Body of pancreas (tissue), 4 donors: ENCODE measurements at regions not wholly inside any gene's neighbourhood (a gene's known extent, or its start where the extent isn't known, plus 50 kb on each side); places are given as distances from the start of the nearest gene placed in this dataset.

Source experiments
- ATAC-seq: fragments of 150-250 bp; one replicate; pipeline ENCODE4 v1.9.1; 2016
- DNase-seq, 4 donors: peaks; one replicate each; pipeline ENCODE4 v3.0.0-alpha.2; 2019
- H3K27ac ChIP-seq, 4 donors: fragments of 200-600 bp; sonication (generic); 1 replicate in 3 of 4; 2 replicates in 1 of 4; pipeline versions ENCODE4 v1.5.1 to v1.6.1; 2016 to 2019; ENCODE audit warnings: mild to moderate bottlenecking in 1 of 4, mixed read lengths in 1 of 4, moderate library complexity in 1 of 4
- H3K27me3 ChIP-seq, 2 donors: fragments of 200-600 bp; sonication (generic); one replicate each; pipeline ENCODE4 v1.6.0; 2016; ENCODE audit warnings: mild to moderate bottlenecking in 1 of 2
- H3K36me3 ChIP-seq, 2 donors: fragments of 200-600 bp; sonication (generic); replicated peaks in 1 of 2; 2 replicates each; pipeline ENCODE4 v1.5.1; 2016; ENCODE audit warnings: low read depth in 2 of 2; ENCODE audit not compliant: insufficient read depth in 1 of 2
- H3K4me1 ChIP-seq: fragments of 200-600 bp; sonication (generic); one replicate; pipeline ENCODE4 v1.6.0; 2016
- H3K4me3 ChIP-seq, 2 donors: fragments of 200-600 bp; sonication (generic); 1 replicate in 1 of 2; 2 replicates in 1 of 2; pipeline ENCODE4 v1.5.1; 2016 to 2019
- H3K9me3 ChIP-seq, 3 donors: fragments of 200-600 bp; sonication (generic); 1 replicate in 2 of 3; 2 replicates in 1 of 3; pipeline ENCODE4 v1.5.1; 2016
- CTCF ChIP-seq, 7 experiments: fragments of 450-650 bp in 4 of 7; fragments of 200-600 bp in 3 of 7; sonication (generic) in 3 of 7; IDR thresholded peaks; one replicate each; pipeline ENCODE4 v1.5.1; 2016 to 2019; ENCODE audit warnings: antibody characterized with exemption in 7 of 7
- POLR2A ChIP-seq, 3 donors: fragments of 450-650 bp; IDR thresholded peaks; one replicate each; pipeline ENCODE4 v1.6.1; 2016; ENCODE audit warnings: antibody characterized with exemption in 3 of 3, mild to moderate bottlenecking in 2 of 3
- WGBS, 2 donors: methylation state at CpG; one replicate each; pipeline ENCODE4 v1.1.5; 2017; 5-methylcytosine and 5-hydroxymethylcytosine counted together
- intact Hi-C: fragments of 100-400 bp; cut with DNase I; formaldehyde crosslinking; loops from one replicate; pipeline ENCODE4 v1.15.1; 2023

DNA sequence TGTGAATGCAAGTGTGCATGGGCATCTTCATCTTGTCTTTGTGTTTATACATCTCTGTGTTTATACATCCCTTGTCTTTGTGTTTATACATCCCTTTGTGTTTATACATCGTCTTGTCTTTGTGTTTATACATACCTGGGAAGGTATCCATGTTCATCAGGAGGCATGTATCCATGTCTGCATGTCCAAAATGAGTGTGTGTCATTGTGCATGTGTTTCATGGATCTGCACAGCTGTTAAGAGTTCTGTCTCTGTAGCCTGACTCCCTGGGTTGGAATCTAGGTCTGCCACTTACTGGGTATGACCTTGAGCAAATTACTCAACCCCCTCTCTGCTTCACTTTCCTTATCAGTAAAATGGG lies 50.1 kb upstream of the SIRPA start:
- Histone ChIP-seq H3K9me3 (no peaks in the 10 kb centered on the region), H3K27me3 (no peaks in the 10 kb centered on the region), H3K27ac (no peak overlapping the region), H3K4me1 (no peaks in the 10 kb centered on the region), H3K36me3 (no peaks in the 10 kb centered on the region), H3K4me3 (no peak overlapping the region)
- ATAC-seq (no peak), DNase-seq (no peak)
- TF ChIP-seq POLR2A (IDR thresholded peaks at IDR 0.05) (no peak), CTCF (IDR thresholded peaks at IDR 0.05) (no peak)
- WGBS, 2 donors: 14 to 28% methylated on average over 1 of the region's 1 CpG
- intact Hi-C loops: no loop called here

- H3K9me3 ChIP-seq: no peaks in the 10 kb centered on the region
- WGBS, 2 donors: 21 to 28% methylated on average over 10 of the region's 10 CpGs
- H3K36me3 ChIP-seq: no peaks in the 10 kb centered on the region
- TF ChIP-seq CTCF (IDR thresholded peaks at IDR 0.05): no peak
- no peak for TF ChIP-seq POLR2A (IDR thresholded peaks at IDR 0.05)
- no peak for ATAC-seq
- no peaks in the 10 kb centered on the region for H3K27me3 ChIP-seq
- H3K4me3 ChIP-seq: no peak overlapping the region
- H3K27ac ChIP-seq: peak overlapping the region in 1 of 4 donors; percentile 19
- peak in 1 of 4 donors; percentile 76 for DNase-seq
- intact Hi-C loops: no loop called here
- no peaks in the 10 kb centered on the region for H3K4me1 ChIP-seq
These were observed 50.7 kb upstream of the SIRPA start for GRCh38 chr20:1844325-1845162.

- no peak overlapping the region for H3K27ac ChIP-seq
- H3K9me3 ChIP-seq: no peaks in the 10 kb centered on the region
- no peaks in the 10 kb centered on the region for H3K4me1 ChIP-seq
- H3K27me3 ChIP-seq: no peaks in the 10 kb centered on the region
- intact Hi-C loops: no loop called here
- ATAC-seq: no peak
- TF ChIP-seq CTCF (IDR thresholded peaks at IDR 0.05) (no peak), POLR2A (IDR thresholded peaks at IDR 0.05) (no peak)
- WGBS, 2 donors: 76 to 79% methylated on average over 7 of the region's 7 CpGs
- DNase-seq: no peak
- H3K36me3 ChIP-seq: no peaks in the 10 kb centered on the region
- no peak overlapping the region for H3K4me3 ChIP-seq
These were observed 52.9 kb upstream of the SIRPA start for GRCh38 chr20:1842281-1842680.

DNA sequence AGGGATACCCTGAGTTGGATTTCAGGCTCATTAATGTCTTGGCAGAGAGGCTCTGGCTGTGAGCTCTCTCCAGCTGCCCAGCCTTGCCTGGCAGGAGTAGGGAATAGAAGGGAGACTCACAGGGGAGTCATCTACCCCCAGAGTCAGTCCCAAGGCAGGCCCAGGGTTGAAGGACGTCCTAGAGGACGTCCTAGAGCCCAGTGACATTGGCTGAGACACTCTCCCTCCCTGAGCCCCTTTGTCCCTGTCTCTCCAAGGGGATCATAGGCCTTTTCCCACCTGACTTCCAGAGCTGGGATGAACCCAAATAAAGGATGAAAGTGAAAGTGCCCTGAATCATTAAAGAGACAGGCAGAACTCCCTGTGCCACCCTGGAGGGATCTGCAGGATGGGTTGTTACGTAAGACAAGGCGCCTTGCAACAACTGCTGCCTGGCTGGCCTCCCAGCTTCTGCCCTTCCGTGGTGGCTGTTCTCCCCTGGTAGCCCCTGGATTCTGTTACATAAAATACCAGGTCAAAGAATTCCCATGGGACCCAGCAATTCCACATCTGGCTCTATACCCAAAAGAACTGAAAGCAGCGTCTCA lies 53.6 kb upstream of the SIRPA start:
- Histone ChIP-seq H3K9me3 (no peaks in the 10 kb centered on the region), H3K27me3 (no peaks in the 10 kb centered on the region), H3K4me1 (no peaks in the 10 kb centered on the region), H3K36me3 (no peaks in the 10 kb centered on the region), H3K27ac (no peak overlapping the region), H3K4me3 (no peak overlapping the region)
- intact Hi-C loops: no loop called here
- DNase-seq: peak in 1 of 4 donors; percentile 35
- 57 to 69% methylated on average over 3 to 6 of the region's 6 CpGs for WGBS, 2 donors
- TF ChIP-seq CTCF (IDR thresholded peaks at IDR 0.05) (no peak), POLR2A (IDR thresholded peaks at IDR 0.05) (no peak)
- ATAC-seq: no peak
